ENCODE measurements at regions not wholly inside any gene's neighbourhood (a gene's known extent, or its start where the extent isn't known, plus 50 kb on each side); places are given as distances from the start of the nearest gene placed in this dataset.

GRCh38 chr12:5177731-5178130 is 134.1 kb downstream of the KCNA5 start:
- H3K4me1 ChIP-seq = no peaks in the 10 kb centered on the region
- TF ChIP-seq CTCF (IDR thresholded peaks at IDR 0.05; ENCODE audit: insufficient read depth in 1 of 2, low read depth in 1 of 2, low read length in 1 of 2, severe bottlenecking in 1 of 2, unreplicated experiment in 1 of 2) = no peak
- no peak overlapping the region for H3K4me3 ChIP-seq (ENCODE audit: low read depth, low read length)
- no peaks in the 10 kb centered on the region for H3K36me3 Mint-ChIP-seq (ENCODE audit: insufficient read depth, unreplicated experiment)
- intact Hi-C loops (cut with micrococcal nuclease; ENCODE audit: unreplicated experiment) = no loop called here
- no peak for DNase-seq
- no TSS peak for BruUV-seq (replicated peaks)
- peaks cover 4% of the 10 kb centered on the region; the same call in 1 of the 2 replicates for H3K9me3 ChIP-seq
- no peaks in the 10 kb centered on the region for H3K9me3 Mint-ChIP-seq (ENCODE audit: unreplicated experiment)
- H3K4me3 Mint-ChIP-seq (ENCODE audit: unreplicated experiment) = no peak overlapping the region
- H3K27me3 Mint-ChIP-seq (ENCODE audit: insufficient read depth, unreplicated experiment) = no peaks in the 10 kb centered on the region
- ChIA-PET POLR2A (no interaction called here), CTCF (no interaction called here)
- H3K27ac Mint-ChIP-seq (ENCODE audit: unreplicated experiment) = no peak overlapping the region
- no peaks in the 10 kb centered on the region for H3K36me3 ChIP-seq (ENCODE audit: control insufficient read depth, insufficient read depth, low read length)
- H3K27me3 ChIP-seq (replicated peaks; ENCODE audit: control insufficient read depth, insufficient read depth, low read length) = no peaks in the 10 kb centered on the region
- no peaks in the 10 kb centered on the region for H3K4me1 Mint-ChIP-seq (ENCODE audit: low read depth, unreplicated experiment)

- H3K4me3 Mint-ChIP-seq (ENCODE audit: unreplicated experiment) = no peak overlapping the region
- H3K27ac Mint-ChIP-seq (ENCODE audit: unreplicated experiment) = no peak overlapping the region
- Histone ChIP-seq H3K9me3 (peaks cover 4% of the 10 kb centered on the region; the same call in 1 of the 2 replicates), H3K4me1 (no peaks in the 10 kb centered on the region), H3K36me3 (ENCODE audit: control insufficient read depth, insufficient read depth, low read length) (no peaks in the 10 kb centered on the region), H3K4me3 (ENCODE audit: low read depth, low read length) (no peak overlapping the region), H3K27me3 (replicated peaks; ENCODE audit: control insufficient read depth, insufficient read depth, low read length) (no peaks in the 10 kb centered on the region)
- H3K36me3 Mint-ChIP-seq (ENCODE audit: insufficient read depth, unreplicated experiment) = no peaks in the 10 kb centered on the region
- intact Hi-C loops (cut with micrococcal nuclease; ENCODE audit: unreplicated experiment) = no loop called here
- no peaks in the 10 kb centered on the region for H3K27me3 Mint-ChIP-seq (ENCODE audit: insufficient read depth, unreplicated experiment)
- DNase-seq = no peak
- ChIA-PET CTCF (no interaction called here), POLR2A (no interaction called here)
- TF ChIP-seq CTCF (IDR thresholded peaks at IDR 0.05; ENCODE audit: insufficient read depth in 1 of 2, low read depth in 1 of 2, low read length in 1 of 2, severe bottlenecking in 1 of 2, unreplicated experiment in 1 of 2) = no peak
- H3K9me3 Mint-ChIP-seq (ENCODE audit: unreplicated experiment) = no peaks in the 10 kb centered on the region
- H3K4me1 Mint-ChIP-seq (ENCODE audit: low read depth, unreplicated experiment) = no peaks in the 10 kb centered on the region
- no TSS peak for BruUV-seq (replicated peaks)
Measured at GRCh38 chr12:5178571-5178970, 134.9 kb downstream of the KCNA5 start.

GRCh38 chr12:5180496-5180895 is 136.8 kb downstream of the KCNA5 start:
- intact Hi-C loops (cut with micrococcal nuclease; ENCODE audit: unreplicated experiment) = no loop called here
- no TSS peak for BruUV-seq (replicated peaks)
- Mint-ChIP-seq H3K27me3 (ENCODE audit: insufficient read depth, unreplicated experiment) (no peaks in the 10 kb centered on the region), H3K4me1 (ENCODE audit: low read depth, unreplicated experiment) (peaks cover 3% of the 10 kb centered on the region), H3K36me3 (ENCODE audit: insufficient read depth, unreplicated experiment) (no peaks in the 10 kb centered on the region), H3K9me3 (ENCODE audit: unreplicated experiment) (no peaks in the 10 kb centered on the region), H3K27ac (ENCODE audit: unreplicated experiment) (no peak overlapping the region), H3K4me3 (ENCODE audit: unreplicated experiment) (no peak overlapping the region)
- Histone ChIP-seq H3K4me1 (no peaks in the 10 kb centered on the region), H3K36me3 (ENCODE audit: control insufficient read depth, insufficient read depth, low read length) (no peaks in the 10 kb centered on the region), H3K9me3 (no peaks in the 10 kb centered on the region), H3K4me3 (ENCODE audit: low read depth, low read length) (no peak overlapping the region), H3K27me3 (replicated peaks; ENCODE audit: control insufficient read depth, insufficient read depth, low read length) (no peaks in the 10 kb centered on the region)
- TF ChIP-seq CTCF (IDR thresholded peaks at IDR 0.05; ENCODE audit: insufficient read depth in 1 of 2, low read depth in 1 of 2, low read length in 1 of 2, severe bottlenecking in 1 of 2, unreplicated experiment in 1 of 2) = no peak
- ChIA-PET POLR2A (no interaction called here), CTCF (no interaction called here)
- no peak for DNase-seq
